HFF-Myc (cell line): ENCODE measurements at regions not wholly inside any gene's neighbourhood (a gene's known extent, or its start where the extent isn't known, plus 50 kb on each side); places are given as distances from the start of the nearest gene placed in this dataset.

Experiments used
- DNase-seq: peaks from one replicate; pipeline ENCODE4 v3.0.0-alpha.2; 2011; ENCODE audit warnings: low read depth; ENCODE audit errors: extremely low read depth
- H3K4me3 ChIP-seq: replicated peaks from 2 replicates; pipeline ENCODE4 v1.5.1; 2011; ENCODE audit warnings: low read depth, mild to moderate bottlenecking, control low read depth, low read length
- CTCF ChIP-seq: IDR thresholded peaks from 2 replicates; pipeline ENCODE4 v1.5.1; 2012; ENCODE audit warnings: mild to moderate bottlenecking, low read depth, low read length, control low read depth; ENCODE audit errors: missing control alignments

GRCh38 chr3:72320955-72321303, 527.3 kb downstream of the SHQ1 start:
- no peak overlapping the region for H3K4me3 ChIP-seq
- DNase-seq, result no peak
- TF ChIP-seq CTCF, result no peak

GRCh38 chr3:72320095-72320954, 527.9 kb downstream of the SHQ1 start:
- no peak overlapping the region for H3K4me3 ChIP-seq
- DNase-seq, result no peak
- no peak for TF ChIP-seq CTCF

- no peak for TF ChIP-seq CTCF
- H3K4me3 ChIP-seq, result no peak overlapping the region
- no peak for DNase-seq
These were observed 528.8 kb downstream of the SHQ1 start for GRCh38 chr3:72319194-72320094.

GRCh38 chr3:72318504-72319193, 529.6 kb downstream of the SHQ1 start:
- TF ChIP-seq CTCF, result no peak
- no peak overlapping the region for H3K4me3 ChIP-seq
- no peak for DNase-seq

- no peak for DNase-seq
- TF ChIP-seq CTCF, result no peak
These were observed 530.8 kb downstream of the SHQ1 start for GRCh38 chr3:72317491-72317890.

GRCh38 chr3:72316501-72317279, 531.6 kb downstream of the SHQ1 start:
- no peak for TF ChIP-seq CTCF
- no peak for DNase-seq
- H3K4me3 ChIP-seq, result no peak overlapping the region

More at GRCh38 chr3:72317491-72317890, 530.8 kb downstream of the SHQ1 start:
- H3K4me3 ChIP-seq, result no peak overlapping the region
